WERI-Rb-1 (cell line): ENCODE measurements at regions not wholly inside any gene's neighbourhood (a gene's known extent, or its start where the extent isn't known, plus 50 kb on each side); places are given as distances from the start of the nearest gene placed in this dataset.

Experiments
- DNase-seq: peaks from one replicate; pipeline ENCODE4 v3.0.0-alpha.2; 2020
- H3K27ac ChIP-seq: fragments of 250-450 bp; sonication (Bioruptor Pico); 2 replicates; pipeline ENCODE4 v1.5.1; 2020; ENCODE audit warnings: mild to moderate bottlenecking, moderate library complexity
- H3K27me3 ChIP-seq: fragments of 250-450 bp; sonication (Bioruptor Pico); 2 replicates; pipeline ENCODE4 v1.5.1; 2021; ENCODE audit warnings: mild to moderate bottlenecking, low read depth, moderate library complexity; ENCODE audit not compliant: insufficient read depth, severe bottlenecking
- H3K36me3 ChIP-seq: fragments of 250-450 bp; sonication (Bioruptor Pico); 2 replicates; pipeline ENCODE4 v1.5.1; 2020; ENCODE audit warnings: mild to moderate bottlenecking, moderate library complexity
- H3K4me3 ChIP-seq: 2 replicates; pipeline ENCODE4 v1.5.1; 2011; ENCODE audit warnings: low read depth, mild to moderate bottlenecking, control low read depth, low read length
- H3K9me3 ChIP-seq: fragments of 250-450 bp; sonication (Bioruptor Pico); 2 replicates; pipeline ENCODE4 v1.5.1; 2021; ENCODE audit warnings: mild to moderate bottlenecking, moderate library complexity; ENCODE audit not compliant: severe bottlenecking
- TF ChIP-seq, protein P1 (sequence below): IDR thresholded peaks from 2 replicates; pipeline ENCODE4 v1.5.1; 2011; ENCODE audit warnings: low read depth, mild to moderate bottlenecking, control low read depth, inconsistent platforms, low read length

- no peak overlapping the region for H3K4me3 ChIP-seq
- DNase-seq, result no peak
- H3K27me3 ChIP-seq, result peaks cover 64% of the 10 kb centered on the region
- no peak overlapping the region for H3K27ac ChIP-seq
- no peaks in the 10 kb centered on the region for H3K36me3 ChIP-seq
- TF ChIP-seq, protein P1, sequence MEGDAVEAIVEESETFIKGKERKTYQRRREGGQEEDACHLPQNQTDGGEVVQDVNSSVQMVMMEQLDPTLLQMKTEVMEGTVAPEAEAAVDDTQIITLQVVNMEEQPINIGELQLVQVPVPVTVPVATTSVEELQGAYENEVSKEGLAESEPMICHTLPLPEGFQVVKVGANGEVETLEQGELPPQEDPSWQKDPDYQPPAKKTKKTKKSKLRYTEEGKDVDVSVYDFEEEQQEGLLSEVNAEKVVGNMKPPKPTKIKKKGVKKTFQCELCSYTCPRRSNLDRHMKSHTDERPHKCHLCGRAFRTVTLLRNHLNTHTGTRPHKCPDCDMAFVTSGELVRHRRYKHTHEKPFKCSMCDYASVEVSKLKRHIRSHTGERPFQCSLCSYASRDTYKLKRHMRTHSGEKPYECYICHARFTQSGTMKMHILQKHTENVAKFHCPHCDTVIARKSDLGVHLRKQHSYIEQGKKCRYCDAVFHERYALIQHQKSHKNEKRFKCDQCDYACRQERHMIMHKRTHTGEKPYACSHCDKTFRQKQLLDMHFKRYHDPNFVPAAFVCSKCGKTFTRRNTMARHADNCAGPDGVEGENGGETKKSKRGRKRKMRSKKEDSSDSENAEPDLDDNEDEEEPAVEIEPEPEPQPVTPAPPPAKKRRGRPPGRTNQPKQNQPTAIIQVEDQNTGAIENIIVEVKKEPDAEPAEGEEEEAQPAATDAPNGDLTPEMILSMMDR, result no peak
- H3K9me3 ChIP-seq, result peaks cover 7% of the 10 kb centered on the region
Measured at GRCh38 chr2:106629981-106630380, 142.8 kb downstream of the CD8B2 start.

DNA sequence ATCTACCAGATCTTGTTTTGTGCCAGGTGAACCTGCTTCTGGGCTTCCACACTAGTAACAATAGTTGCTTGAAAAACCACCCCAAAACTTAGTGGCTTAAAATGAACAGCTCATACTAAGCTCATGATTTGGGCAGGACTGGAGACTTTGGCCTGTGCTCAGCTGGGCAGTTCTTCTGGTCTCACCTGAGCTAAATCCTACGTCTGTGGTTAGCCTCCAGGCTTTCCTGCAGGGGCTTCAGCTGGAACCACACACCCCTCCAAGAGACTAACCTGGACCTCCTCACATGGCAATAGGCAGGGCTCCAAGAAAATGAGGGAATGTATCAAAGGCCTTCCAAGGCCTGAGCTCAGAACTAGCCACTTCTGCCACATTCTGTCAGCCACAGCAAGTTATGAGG, 144.1 kb downstream of the CD8B2 start:
- Histone ChIP-seq H3K27ac (no peak overlapping the region), H3K4me3 (no peak overlapping the region), H3K9me3 (peaks cover 7% of the 10 kb centered on the region), H3K36me3 (no peaks in the 10 kb centered on the region), H3K27me3 (peaks cover 62% of the 10 kb centered on the region)
- TF ChIP-seq, protein P1, result no peak
- no peak for DNase-seq

DNA sequence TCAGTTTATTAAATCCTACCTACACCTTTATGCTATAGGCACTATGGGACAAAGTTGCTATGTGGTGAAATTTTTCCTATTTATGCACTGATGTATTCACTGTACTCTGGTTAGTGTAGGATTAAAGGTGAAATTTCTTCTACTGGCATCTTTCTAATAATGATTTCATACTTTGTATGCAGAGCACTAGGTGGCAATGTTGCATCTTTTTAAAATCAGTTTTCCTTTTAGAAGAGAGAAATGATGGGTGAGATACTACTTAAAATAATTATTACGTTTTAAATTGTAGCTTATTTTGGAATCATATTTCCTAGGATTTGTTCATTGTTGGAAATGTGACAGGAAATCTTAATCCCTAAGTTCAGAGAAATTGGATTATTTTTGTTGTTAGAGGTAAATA, 150.9 kb downstream of the CD8B2 start:
- peaks cover 87% of the 10 kb centered on the region for H3K27me3 ChIP-seq
- no peaks in the 10 kb centered on the region for H3K36me3 ChIP-seq
- no peak overlapping the region for H3K4me3 ChIP-seq
- H3K9me3 ChIP-seq, result no peaks in the 10 kb centered on the region
- H3K27ac ChIP-seq, result no peak overlapping the region
- TF ChIP-seq, protein P1, result no peak
- no peak for DNase-seq

- no peak overlapping the region for H3K27ac ChIP-seq
- no peaks in the 10 kb centered on the region for H3K9me3 ChIP-seq
- H3K4me3 ChIP-seq, result no peak overlapping the region
- H3K36me3 ChIP-seq, result no peaks in the 10 kb centered on the region
- TF ChIP-seq, protein P1, result no peak
- DNase-seq, result no peak
- H3K27me3 ChIP-seq, result peaks cover 87% of the 10 kb centered on the region
Measured at GRCh38 chr2:106638580-106638979, 151.4 kb downstream of the CD8B2 start.

GRCh38 chr2:106642679-106643078, 155.5 kb downstream of the CD8B2 start:
- Histone ChIP-seq H3K27ac (no peak overlapping the region), H3K36me3 (no peaks in the 10 kb centered on the region), H3K27me3 (peaks cover 82% of the 10 kb centered on the region), H3K9me3 (no peaks in the 10 kb centered on the region), H3K4me3 (no peak overlapping the region)
- DNase-seq, result no peak
- TF ChIP-seq, protein P1, result no peak

- no peaks in the 10 kb centered on the region for H3K9me3 ChIP-seq
- no peak overlapping the region for H3K27ac ChIP-seq
- DNase-seq, result no peak
- peaks cover 85% of the 10 kb centered on the region for H3K27me3 ChIP-seq
- TF ChIP-seq, protein P1, result no peak
- H3K36me3 ChIP-seq, result no peaks in the 10 kb centered on the region
- H3K4me3 ChIP-seq, result no peak overlapping the region
Measured at GRCh38 chr2:106644623-106645022, 157.5 kb downstream of the CD8B2 start.
